Mesothelial cell of epicardium (in vitro differentiated cells): ENCODE measurements at regions not wholly inside any gene's neighbourhood (a gene's known extent, or its start where the extent isn't known, plus 50 kb on each side); places are given as distances from the start of the nearest gene placed in this dataset.
"Not testable (repeated sequence)": the region's sequence is repeated elsewhere in the genome, so short reads cannot be mapped to it uniquely, and the experiment has no call there.

Experiments used
- DNase-seq, 2 experiments: peaks; one replicate each; pipeline ENCODE4 v3.0.0; 2021; ENCODE audit warnings: low spot score in 2 of 2; ENCODE audit not compliant: unreplicated experiment in 2 of 2
- H3K27ac Mint-ChIP-seq: 2 replicates; pipeline ENCODE4 v1.8.0; 2021; ENCODE audit warnings: mixed read lengths
- H3K27me3 Mint-ChIP-seq: 2 replicates; pipeline ENCODE4 v1.8.0; 2021; ENCODE audit warnings: low read depth, mixed read lengths
- H3K36me3 Mint-ChIP-seq: 2 replicates; pipeline ENCODE4 v1.8.0; 2021; ENCODE audit warnings: mixed read lengths
- H3K4me1 Mint-ChIP-seq: 2 replicates; pipeline ENCODE4 v1.8.0; 2021; ENCODE audit warnings: mixed read lengths
- H3K4me3 Mint-ChIP-seq: 2 replicates; pipeline ENCODE4 v1.8.0; 2021; ENCODE audit warnings: mild to moderate bottlenecking, moderate library complexity, mixed read lengths
- H3K9me3 Mint-ChIP-seq: 2 replicates; pipeline ENCODE4 v1.8.0; 2021; ENCODE audit warnings: mixed read lengths
- TF ChIP-seq, protein P1 (sequence below): fragments of 200-600 bp; sonication (generic); IDR thresholded peaks from one replicate; pipeline ENCODE4 v1.5.0; 2021; ENCODE audit warnings: antibody characterized with exemption; ENCODE audit not compliant: unreplicated experiment

DNA sequence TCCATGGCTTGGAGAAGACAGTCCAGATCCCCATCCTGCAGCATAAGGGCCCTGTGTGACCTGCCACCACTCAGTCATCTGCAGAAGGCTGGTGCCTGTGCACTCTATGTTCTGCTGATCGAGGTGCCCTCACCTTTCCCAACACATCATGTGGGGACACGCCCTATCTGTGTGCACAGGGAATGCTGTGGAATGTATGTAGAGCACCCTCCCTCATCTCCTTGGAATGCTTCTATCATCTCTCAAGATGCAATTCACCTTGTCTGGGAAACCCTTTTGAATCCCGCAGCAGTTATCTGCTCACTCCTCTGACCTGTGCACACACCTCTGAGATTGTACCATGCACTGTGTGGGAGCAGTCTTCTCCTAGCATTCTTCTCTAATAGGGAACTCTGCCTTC lies 207.2 kb upstream of the SSTR4 start:
- no peak for DNase-seq
- H3K36me3 Mint-ChIP-seq, result no peaks in the 10 kb centered on the region
- H3K27ac Mint-ChIP-seq, result no peak overlapping the region
- no peaks in the 10 kb centered on the region for H3K4me1 Mint-ChIP-seq
- no peak overlapping the region for H3K4me3 Mint-ChIP-seq
- TF ChIP-seq, protein P1, sequence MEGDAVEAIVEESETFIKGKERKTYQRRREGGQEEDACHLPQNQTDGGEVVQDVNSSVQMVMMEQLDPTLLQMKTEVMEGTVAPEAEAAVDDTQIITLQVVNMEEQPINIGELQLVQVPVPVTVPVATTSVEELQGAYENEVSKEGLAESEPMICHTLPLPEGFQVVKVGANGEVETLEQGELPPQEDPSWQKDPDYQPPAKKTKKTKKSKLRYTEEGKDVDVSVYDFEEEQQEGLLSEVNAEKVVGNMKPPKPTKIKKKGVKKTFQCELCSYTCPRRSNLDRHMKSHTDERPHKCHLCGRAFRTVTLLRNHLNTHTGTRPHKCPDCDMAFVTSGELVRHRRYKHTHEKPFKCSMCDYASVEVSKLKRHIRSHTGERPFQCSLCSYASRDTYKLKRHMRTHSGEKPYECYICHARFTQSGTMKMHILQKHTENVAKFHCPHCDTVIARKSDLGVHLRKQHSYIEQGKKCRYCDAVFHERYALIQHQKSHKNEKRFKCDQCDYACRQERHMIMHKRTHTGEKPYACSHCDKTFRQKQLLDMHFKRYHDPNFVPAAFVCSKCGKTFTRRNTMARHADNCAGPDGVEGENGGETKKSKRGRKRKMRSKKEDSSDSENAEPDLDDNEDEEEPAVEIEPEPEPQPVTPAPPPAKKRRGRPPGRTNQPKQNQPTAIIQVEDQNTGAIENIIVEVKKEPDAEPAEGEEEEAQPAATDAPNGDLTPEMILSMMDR, result no peak
- peaks cover 6% of the 10 kb centered on the region for H3K9me3 Mint-ChIP-seq
- peaks cover 23% of the 10 kb centered on the region for H3K27me3 Mint-ChIP-seq

- Mint-ChIP-seq H3K4me3 (no peak overlapping the region), H3K36me3 (no peaks in the 10 kb centered on the region), H3K4me1 (peaks cover 4% of the 10 kb centered on the region), H3K27ac (no peak overlapping the region), H3K27me3 (peaks cover 24% of the 10 kb centered on the region), H3K9me3 (peaks cover 6% of the 10 kb centered on the region)
- DNase-seq, result no peak
- TF ChIP-seq, protein P1, result no peak
These were observed 205.8 kb upstream of the SSTR4 start for GRCh38 chr20:22829356-22829755.

DNA sequence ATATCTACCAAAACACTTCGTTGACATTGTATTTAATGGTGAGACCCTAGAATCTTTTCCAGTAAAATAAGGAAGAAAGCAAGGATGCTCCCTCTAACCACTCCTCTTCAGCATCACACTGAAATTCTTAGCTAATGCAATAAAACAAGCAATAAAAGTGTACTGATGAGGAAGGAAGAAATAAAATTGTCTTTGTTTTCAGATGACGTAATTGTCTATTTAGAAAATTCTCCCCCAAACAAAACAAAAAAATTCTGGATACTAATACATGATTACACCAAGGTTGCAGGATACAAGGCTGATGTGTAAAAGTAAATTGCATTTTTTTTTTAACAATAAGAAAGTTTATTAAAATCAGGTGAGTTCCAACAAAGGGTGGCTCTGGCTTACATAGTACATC lies 205.0 kb upstream of the SSTR4 start:
- Mint-ChIP-seq H3K36me3 (no peaks in the 10 kb centered on the region), H3K4me1 (peaks cover 4% of the 10 kb centered on the region), H3K27me3 (peaks cover 24% of the 10 kb centered on the region), H3K27ac (no peak overlapping the region), H3K9me3 (peaks cover 6% of the 10 kb centered on the region), H3K4me3 (no peak overlapping the region)
- TF ChIP-seq, protein P1, result no peak
- DNase-seq, result no peak

DNA sequence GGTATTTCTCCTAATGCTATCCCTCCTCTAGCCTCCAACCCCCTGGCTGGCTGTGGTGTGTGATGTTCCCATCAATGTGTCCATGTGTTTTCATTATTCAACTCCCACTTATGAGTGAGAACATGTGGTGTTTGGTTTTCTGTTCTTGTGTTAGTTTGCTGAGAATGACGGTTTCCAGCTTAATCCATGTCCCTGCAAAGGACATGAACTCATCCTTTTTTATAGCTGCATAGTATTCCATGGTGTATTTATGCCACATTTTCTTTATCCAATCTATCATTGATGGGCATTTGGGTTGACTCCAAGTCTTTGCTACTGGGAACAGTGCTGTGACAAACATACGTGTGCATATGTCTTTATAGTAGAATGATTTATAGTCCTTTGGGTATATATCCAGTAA lies 204.4 kb upstream of the SSTR4 start:
- H3K9me3 Mint-ChIP-seq, H3K4me1 Mint-ChIP-seq, H3K36me3 Mint-ChIP-seq, DNase-seq, H3K27ac Mint-ChIP-seq, H3K4me3 Mint-ChIP-seq: not testable (repeated sequence)
- H3K27me3 Mint-ChIP-seq, result peaks cover 24% of the 10 kb centered on the region

- Mint-ChIP-seq H3K36me3 (no peaks in the 10 kb centered on the region), H3K4me3 (no peak overlapping the region), H3K9me3 (peaks cover 6% of the 10 kb centered on the region), H3K4me1 (peaks cover 19% of the 10 kb centered on the region), H3K27me3 (peaks cover 20% of the 10 kb centered on the region), H3K27ac (no peak overlapping the region)
- no peak for DNase-seq
- TF ChIP-seq, protein P1, result no peak
These were observed 201.3 kb upstream of the SSTR4 start for GRCh38 chr20:22833851-22834250.

DNA sequence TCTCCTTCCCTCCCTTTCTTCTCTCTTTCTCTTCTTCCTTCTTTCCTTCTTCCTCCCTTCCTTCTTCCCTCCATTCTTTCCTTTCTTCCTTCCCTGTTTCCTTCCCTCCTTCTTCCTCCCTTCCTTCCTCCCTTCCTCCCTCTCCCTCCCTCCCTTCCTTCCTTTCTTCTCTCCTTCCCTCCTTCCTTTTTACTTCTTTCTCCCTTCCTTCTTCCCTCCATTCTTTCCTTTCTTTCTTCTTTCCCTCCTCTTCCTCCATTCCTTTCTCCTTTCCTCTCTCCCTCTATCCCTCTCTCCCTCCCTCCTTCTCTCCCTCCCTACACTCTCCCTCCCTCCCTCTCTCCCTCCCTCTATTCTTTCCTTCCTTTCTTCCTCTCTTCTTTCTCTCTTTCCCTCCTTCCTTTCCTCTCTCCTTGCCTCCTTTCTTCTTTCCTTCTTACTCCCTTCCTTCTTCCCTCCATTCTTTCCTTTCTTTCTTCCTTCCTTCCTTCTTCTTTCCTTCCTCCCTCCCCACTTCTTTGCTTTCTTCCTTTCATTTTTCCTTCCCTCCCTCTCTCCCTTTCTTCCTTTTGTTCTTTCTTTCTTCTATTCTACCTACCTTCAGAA lies 200.4 kb upstream of the SSTR4 start:
- H3K27ac Mint-ChIP-seq, result no peak overlapping the region
- no peak overlapping the region for H3K4me3 Mint-ChIP-seq
- TF ChIP-seq, protein P1, result no peak
- DNase-seq, result no peak
- no peaks in the 10 kb centered on the region for H3K36me3 Mint-ChIP-seq
- peaks cover 19% of the 10 kb centered on the region for H3K4me1 Mint-ChIP-seq
- peaks cover 6% of the 10 kb centered on the region for H3K9me3 Mint-ChIP-seq
- H3K27me3 Mint-ChIP-seq, result peaks cover 13% of the 10 kb centered on the region
